ENCODE measurements at regions not wholly inside any gene's neighbourhood (a gene's known extent, or its start where the extent isn't known, plus 50 kb on each side); places are given as distances from the start of the nearest gene placed in this dataset.
A peak's percentile ranks its signal among the peaks of the same experiment; 100 is the strongest.

DNA sequence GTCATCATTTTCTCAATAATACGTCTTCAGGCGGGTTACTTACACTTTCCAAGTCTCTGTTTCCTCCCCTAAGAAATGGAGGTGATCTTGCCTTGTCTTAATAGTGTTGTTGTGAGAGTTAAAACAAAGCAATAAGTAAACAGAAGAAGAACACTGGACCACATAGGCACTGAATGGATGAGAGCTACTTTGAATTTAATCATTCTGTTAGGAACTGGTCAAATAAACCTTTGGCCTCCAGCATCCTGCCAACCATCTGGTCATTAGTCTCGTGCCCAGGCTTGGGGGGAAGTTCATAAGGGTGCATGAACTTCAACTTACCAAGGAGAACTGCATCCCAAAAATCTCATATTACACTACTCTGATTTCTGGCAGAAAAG lies 109.4 kb upstream of the C7orf33 start:
- no peak for DNase-seq (ENCODE audit: low read depth, low spot score)
- no peaks in the 10 kb centered on the region for H3K36me3 Mint-ChIP-seq (ENCODE audit: low read depth)
- TF ChIP-seq, protein P1, sequence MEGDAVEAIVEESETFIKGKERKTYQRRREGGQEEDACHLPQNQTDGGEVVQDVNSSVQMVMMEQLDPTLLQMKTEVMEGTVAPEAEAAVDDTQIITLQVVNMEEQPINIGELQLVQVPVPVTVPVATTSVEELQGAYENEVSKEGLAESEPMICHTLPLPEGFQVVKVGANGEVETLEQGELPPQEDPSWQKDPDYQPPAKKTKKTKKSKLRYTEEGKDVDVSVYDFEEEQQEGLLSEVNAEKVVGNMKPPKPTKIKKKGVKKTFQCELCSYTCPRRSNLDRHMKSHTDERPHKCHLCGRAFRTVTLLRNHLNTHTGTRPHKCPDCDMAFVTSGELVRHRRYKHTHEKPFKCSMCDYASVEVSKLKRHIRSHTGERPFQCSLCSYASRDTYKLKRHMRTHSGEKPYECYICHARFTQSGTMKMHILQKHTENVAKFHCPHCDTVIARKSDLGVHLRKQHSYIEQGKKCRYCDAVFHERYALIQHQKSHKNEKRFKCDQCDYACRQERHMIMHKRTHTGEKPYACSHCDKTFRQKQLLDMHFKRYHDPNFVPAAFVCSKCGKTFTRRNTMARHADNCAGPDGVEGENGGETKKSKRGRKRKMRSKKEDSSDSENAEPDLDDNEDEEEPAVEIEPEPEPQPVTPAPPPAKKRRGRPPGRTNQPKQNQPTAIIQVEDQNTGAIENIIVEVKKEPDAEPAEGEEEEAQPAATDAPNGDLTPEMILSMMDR (conservative IDR thresholded peaks at IDR 0.05) = no peak
- H3K9me3 Mint-ChIP-seq = no peaks in the 10 kb centered on the region
- H3K27me3 Mint-ChIP-seq (ENCODE audit: low read depth) = no peaks in the 10 kb centered on the region
- peaks cover 21% of the 10 kb centered on the region for H3K4me1 Mint-ChIP-seq
- H3K27ac Mint-ChIP-seq (ENCODE audit: unreplicated experiment) = no peak overlapping the region
- H3K4me3 Mint-ChIP-seq = no peak overlapping the region

DNA sequence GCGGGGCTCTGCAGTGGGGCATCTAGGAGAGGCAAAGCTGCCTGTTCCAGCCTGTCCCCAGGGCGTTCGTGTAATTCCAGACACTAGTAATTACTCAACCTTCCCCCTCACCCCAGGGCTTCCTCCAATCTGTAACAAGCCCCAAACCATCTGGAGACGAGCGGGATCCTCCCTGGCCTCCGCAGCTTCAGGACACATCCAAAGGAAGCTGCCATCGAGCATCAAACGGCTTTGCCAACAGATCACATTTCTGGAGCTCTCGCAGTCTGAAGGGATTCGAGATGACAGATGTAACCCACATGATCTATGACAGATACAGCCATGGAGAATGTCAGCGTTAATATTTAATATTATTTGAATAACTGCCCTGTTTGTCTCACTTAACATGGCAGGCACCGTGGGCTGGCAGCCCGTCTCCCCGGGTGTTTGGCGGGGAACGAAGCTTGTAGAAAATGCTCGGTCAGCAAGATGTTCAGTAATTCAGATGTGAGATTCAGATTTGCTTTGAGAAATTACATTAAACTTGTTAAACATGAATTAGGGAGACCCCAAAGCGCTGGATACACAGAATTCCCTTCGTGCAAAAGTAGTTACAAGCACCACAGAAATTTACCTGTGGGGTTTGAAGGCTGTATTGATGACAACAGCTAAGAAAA lies 108.5 kb upstream of the C7orf33 start:
- Mint-ChIP-seq H3K4me3 (no peak overlapping the region), H3K27me3 (ENCODE audit: low read depth) (no peaks in the 10 kb centered on the region), H3K9me3 (no peaks in the 10 kb centered on the region), H3K4me1 (peaks cover 17% of the 10 kb centered on the region), H3K27ac (ENCODE audit: unreplicated experiment) (no peak overlapping the region), H3K36me3 (ENCODE audit: low read depth) (no peaks in the 10 kb centered on the region)
- no peak for DNase-seq (ENCODE audit: low read depth, low spot score)
- TF ChIP-seq, protein P1 (conservative IDR thresholded peaks at IDR 0.05) = no peak

DNA sequence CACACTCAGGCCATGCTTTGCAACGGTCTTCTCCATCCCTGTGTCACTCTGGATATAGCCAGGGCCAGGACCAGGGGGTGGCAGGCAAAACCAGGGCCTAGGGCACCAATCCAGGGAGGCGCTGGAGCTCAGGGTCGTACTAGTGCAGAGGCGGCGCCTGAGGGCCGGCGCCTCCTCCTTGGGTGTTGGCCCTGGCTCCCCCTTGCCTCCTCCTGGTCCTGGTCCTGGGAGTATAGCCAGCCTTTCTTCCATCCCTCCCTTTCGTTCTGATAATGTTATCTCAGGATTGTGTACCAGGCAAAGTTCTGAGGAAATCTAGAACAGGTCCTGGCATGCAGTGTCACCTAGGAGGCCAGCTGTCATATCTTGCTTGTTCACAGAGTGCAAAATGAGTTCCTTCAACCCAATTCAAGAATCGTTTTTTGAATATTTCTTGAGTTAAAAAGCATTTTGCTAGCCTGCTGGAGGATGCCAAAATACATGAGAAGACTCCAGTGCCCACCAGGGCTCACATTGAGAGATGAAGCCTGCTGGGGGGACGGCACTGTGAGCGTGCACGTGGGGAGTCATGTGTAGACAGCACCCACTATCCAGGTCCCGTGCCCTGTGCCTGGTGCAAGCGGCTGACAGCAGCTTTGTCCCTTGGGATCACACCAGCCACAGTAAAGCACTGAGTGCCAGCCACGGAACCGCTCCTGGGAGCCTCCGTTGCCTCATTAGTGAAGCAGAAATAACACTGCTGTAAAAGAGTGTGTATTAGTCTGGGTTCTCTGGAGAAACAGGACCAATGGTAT lies 106.9 kb upstream of the C7orf33 start:
- no peak for DNase-seq (ENCODE audit: low read depth, low spot score)
- Mint-ChIP-seq H3K4me1 (peaks cover 11% of the 10 kb centered on the region), H3K36me3 (ENCODE audit: low read depth) (no peaks in the 10 kb centered on the region), H3K4me3 (no peak overlapping the region), H3K27me3 (ENCODE audit: low read depth) (no peaks in the 10 kb centered on the region), H3K9me3 (no peaks in the 10 kb centered on the region), H3K27ac (ENCODE audit: unreplicated experiment) (no peak overlapping the region)
- TF ChIP-seq, protein P1 (conservative IDR thresholded peaks at IDR 0.05) = no peak

DNA sequence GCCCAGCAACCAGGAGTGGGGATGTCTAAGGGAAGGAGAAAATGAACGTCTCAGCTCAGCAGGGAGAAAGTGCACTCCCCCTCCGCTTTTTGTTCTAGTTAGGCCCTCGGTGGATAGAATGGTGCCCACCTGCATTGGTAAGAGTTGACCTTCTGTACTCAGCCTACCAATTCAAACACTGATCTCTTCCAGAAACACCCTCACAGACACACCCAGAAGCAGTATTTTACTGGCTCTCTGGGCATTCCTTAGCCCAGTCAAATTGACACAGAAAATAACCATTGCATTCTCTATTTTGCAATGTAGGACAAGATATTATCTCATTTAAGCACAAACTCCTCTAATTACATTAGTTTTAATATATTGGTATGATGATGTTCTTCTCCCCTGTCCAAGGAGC lies 106.1 kb upstream of the C7orf33 start:
- TF ChIP-seq, protein P1 (conservative IDR thresholded peaks at IDR 0.05) = no peak
- no peak for DNase-seq (ENCODE audit: low read depth, low spot score)
- Mint-ChIP-seq H3K4me3 (no peak overlapping the region), H3K27ac (ENCODE audit: unreplicated experiment) (no peak overlapping the region), H3K9me3 (no peaks in the 10 kb centered on the region), H3K4me1 (peaks cover 3% of the 10 kb centered on the region), H3K27me3 (ENCODE audit: low read depth) (no peaks in the 10 kb centered on the region), H3K36me3 (ENCODE audit: low read depth) (no peaks in the 10 kb centered on the region)

DNA sequence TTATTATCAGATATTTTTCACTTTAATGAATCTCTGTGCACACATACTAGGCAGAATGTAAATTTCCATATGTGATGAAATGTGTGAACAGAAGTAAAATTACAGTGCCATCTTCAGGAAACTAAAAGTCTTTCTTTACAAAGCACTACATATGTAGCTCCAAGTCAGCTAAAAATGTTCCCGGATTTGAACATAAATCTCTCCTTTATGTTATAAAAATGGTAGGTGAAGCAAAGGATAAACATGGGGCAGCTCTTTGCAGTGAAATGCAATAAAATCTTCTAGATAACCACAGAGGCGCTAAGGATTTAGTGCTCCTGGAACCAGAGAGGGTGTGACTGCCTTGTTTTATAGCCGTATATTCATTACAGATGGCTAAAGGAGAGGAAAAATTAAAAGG lies 104.9 kb upstream of the C7orf33 start:
- no peak for DNase-seq (ENCODE audit: low read depth, low spot score)
- Mint-ChIP-seq H3K4me3 (no peak overlapping the region), H3K9me3 (no peaks in the 10 kb centered on the region), H3K27ac (ENCODE audit: unreplicated experiment) (no peak overlapping the region), H3K4me1 (no peaks in the 10 kb centered on the region), H3K36me3 (ENCODE audit: low read depth) (no peaks in the 10 kb centered on the region), H3K27me3 (ENCODE audit: low read depth) (peaks cover 4% of the 10 kb centered on the region)
- TF ChIP-seq, protein P1 (conservative IDR thresholded peaks at IDR 0.05) = peak; percentile 46

Data from neural crest cell (in vitro differentiated cells).